ENCODE measurements at regions not wholly inside any gene's neighbourhood (a gene's known extent, or its start where the extent isn't known, plus 50 kb on each side); places are given as distances from the start of the nearest gene placed in this dataset.
A peak's percentile ranks its signal among the peaks of the same experiment; 100 is the strongest.
"Not testable (repeated sequence)": the region's sequence is repeated elsewhere in the genome, so short reads cannot be mapped to it uniquely, and the experiment has no call there.

DNA sequence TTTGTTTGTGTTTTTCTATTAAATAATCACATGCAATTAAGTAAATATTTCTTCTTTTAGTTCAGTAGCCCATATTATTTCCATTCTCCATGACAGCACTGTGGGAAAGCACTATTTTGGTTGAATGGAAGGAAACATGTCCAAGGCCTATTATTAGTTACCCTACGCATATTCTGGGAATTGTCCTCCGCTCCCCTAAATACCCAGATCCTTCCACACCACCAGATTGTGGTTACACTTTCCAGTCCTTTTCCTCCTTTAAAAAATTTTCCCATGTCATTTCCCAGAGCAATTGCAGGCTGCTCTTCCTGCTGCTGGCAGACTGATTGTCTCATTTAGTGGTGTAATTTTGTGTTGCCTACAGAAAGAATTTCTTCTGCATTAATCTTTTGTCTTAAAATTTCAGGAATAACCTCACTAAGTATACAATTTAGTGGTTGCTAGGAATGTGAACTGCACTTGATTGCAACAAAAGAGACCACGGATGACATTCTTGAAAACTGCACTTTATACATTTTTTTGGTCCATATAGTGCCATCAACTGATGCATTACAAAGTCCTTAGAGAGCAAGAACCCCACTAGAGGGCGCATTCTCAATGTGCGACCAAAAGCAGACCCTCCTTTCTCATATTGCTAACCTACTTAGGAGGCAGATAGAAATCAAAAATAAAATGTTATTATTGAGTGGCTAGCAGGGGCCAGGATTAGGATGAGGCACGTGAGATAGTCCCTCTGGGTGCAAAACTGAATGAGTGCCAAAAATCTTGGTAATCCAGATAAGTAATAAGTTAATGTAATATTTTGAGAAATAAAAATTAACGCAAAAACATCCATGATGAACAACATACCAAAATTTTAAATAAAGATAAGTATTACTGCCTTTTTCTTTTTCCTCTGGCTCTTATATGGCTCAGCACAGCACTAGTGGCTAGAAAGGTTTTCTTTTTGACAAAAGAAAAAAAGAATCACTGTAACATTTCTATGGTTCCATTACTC is 98.8 kb upstream of the IQCM start:
- BruUV-seq (replicated peaks) = no TSS peak
- no peak overlapping the region for H3K4me2 ChIP-seq
- no peaks in the 10 kb centered on the region for H3K36me3 ChIP-seq (ENCODE audit: low read depth)
- intact Hi-C loops (cut with micrococcal nuclease; ENCODE audit: unreplicated experiment) = loop anchor here (10.0 kb wide), 1 partner anchor 330 kb away; no protein-coding TSS in a partner anchor
- peak in 1 of 2 experiments; percentile 37 for DNase-seq
- CTCF ChIA-PET = no interaction called here
- POLR2A ChIA-PET (ENCODE audit: unreplicated experiment) = no interaction called here
- TF ChIP-seq EZH2 (IDR thresholded peaks at IDR 0.05; ENCODE audit: low read depth) = no peak
- TF ChIP-seq, protein P1, sequence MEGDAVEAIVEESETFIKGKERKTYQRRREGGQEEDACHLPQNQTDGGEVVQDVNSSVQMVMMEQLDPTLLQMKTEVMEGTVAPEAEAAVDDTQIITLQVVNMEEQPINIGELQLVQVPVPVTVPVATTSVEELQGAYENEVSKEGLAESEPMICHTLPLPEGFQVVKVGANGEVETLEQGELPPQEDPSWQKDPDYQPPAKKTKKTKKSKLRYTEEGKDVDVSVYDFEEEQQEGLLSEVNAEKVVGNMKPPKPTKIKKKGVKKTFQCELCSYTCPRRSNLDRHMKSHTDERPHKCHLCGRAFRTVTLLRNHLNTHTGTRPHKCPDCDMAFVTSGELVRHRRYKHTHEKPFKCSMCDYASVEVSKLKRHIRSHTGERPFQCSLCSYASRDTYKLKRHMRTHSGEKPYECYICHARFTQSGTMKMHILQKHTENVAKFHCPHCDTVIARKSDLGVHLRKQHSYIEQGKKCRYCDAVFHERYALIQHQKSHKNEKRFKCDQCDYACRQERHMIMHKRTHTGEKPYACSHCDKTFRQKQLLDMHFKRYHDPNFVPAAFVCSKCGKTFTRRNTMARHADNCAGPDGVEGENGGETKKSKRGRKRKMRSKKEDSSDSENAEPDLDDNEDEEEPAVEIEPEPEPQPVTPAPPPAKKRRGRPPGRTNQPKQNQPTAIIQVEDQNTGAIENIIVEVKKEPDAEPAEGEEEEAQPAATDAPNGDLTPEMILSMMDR (conservative IDR thresholded peaks at IDR 0.05) = peak; percentile 78
- no peak overlapping the region for H3K4me3 ChIP-seq
- no peaks in the 10 kb centered on the region for H3K4me1 ChIP-seq (replicated peaks; ENCODE audit: insufficient read depth)
- H3K27ac ChIP-seq = no peak overlapping the region
- no peaks in the 10 kb centered on the region for H3F3A ChIP-seq (ENCODE audit: insufficient read depth, low read depth)
- no peaks in the 10 kb centered on the region for H3K9me3 ChIP-seq (ENCODE audit: insufficient read depth, low read depth)
- no peaks in the 10 kb centered on the region for H3K27me3 ChIP-seq (ENCODE audit: insufficient read depth, low read depth)
- H4K20me1 ChIP-seq (ENCODE audit: insufficient read depth) = no peaks in the 10 kb centered on the region
- no peaks in the 10 kb centered on the region for H3K79me2 ChIP-seq (ENCODE audit: low read depth)
- H2AFZ ChIP-seq = no peak overlapping the region
- H3K9me2 ChIP-seq (ENCODE audit: insufficient read depth) = no peaks in the 10 kb centered on the region

DNA sequence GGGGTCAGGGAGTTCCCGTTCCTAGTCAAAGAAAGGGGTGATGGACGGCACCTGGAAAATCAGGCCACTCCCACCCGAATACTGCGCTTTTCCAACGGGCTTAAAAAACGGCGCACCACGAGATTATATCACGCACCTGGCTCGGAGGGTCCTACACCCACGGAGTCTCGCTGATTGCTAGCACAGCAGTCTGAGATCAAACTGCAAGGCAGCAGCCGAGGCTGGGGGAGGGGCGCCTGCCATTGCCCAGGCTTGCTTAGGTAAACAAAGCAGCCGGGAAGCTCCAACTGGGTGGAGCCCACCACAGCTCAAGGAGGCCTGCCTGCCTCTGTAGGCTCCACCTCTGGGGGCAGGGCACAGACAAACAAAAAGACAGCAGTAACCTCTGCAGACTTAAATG is 100.1 kb upstream of the IQCM start:
- H3K4me3 ChIP-seq; DNase-seq; H3F3A ChIP-seq (ENCODE audit: insufficient read depth, low read depth); H3K4me2 ChIP-seq; H4K20me1 ChIP-seq (ENCODE audit: insufficient read depth); H3K27ac ChIP-seq; POLR2A ChIA-PET (ENCODE audit: unreplicated experiment); H3K36me3 ChIP-seq (ENCODE audit: low read depth); H2AFZ ChIP-seq; H3K27me3 ChIP-seq (ENCODE audit: insufficient read depth, low read depth); CTCF ChIA-PET; H3K9me2 ChIP-seq (ENCODE audit: insufficient read depth); H3K9me3 ChIP-seq (ENCODE audit: insufficient read depth, low read depth); H3K4me1 ChIP-seq (replicated peaks; ENCODE audit: insufficient read depth); BruUV-seq (replicated peaks); H3K79me2 ChIP-seq (ENCODE audit: low read depth): not testable (repeated sequence)
- intact Hi-C loops (cut with micrococcal nuclease; ENCODE audit: unreplicated experiment) = loop anchor here (10.0 kb wide), 1 partner anchor 329 kb away; no protein-coding TSS in a partner anchor

DNA sequence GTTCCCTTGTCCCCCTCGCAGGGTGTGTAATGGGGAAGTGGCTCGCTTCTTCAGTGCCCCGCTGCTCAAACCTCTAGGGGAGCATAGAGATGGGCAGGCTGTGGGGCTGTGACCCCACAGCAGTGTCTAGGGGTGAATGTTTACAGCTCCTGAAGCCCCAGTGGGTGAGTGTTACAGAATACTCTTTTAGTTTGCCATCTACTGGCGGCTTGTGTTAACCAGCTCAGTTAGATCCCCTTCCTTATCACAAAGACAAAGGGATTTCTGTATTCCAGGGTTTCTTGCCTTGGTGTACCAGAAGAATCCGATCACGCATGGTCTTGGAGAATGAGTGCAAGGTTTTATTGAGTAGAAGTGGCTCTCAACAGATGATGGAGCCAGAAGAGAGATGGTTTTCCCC is 108.1 kb upstream of the IQCM start:
- CTCF ChIA-PET = interaction anchor here (0.6 kb wide), 1 partner anchor 283 kb away, joined by 3 read pairs; no protein-coding TSS in a partner anchor
- H3K27me3 ChIP-seq (ENCODE audit: insufficient read depth, low read depth) = no peaks in the 10 kb centered on the region
- BruUV-seq (replicated peaks) = no TSS peak
- H3K79me2 ChIP-seq (ENCODE audit: low read depth) = no peaks in the 10 kb centered on the region
- no peaks in the 10 kb centered on the region for H4K20me1 ChIP-seq (ENCODE audit: insufficient read depth)
- TF ChIP-seq, protein P1 (conservative IDR thresholded peaks at IDR 0.05) = no peak
- no peak for TF ChIP-seq EZH2 (IDR thresholded peaks at IDR 0.05; ENCODE audit: low read depth)
- POLR2A ChIA-PET (ENCODE audit: unreplicated experiment) = no interaction called here
- no peak overlapping the region for H3K27ac ChIP-seq
- H3K4me3 ChIP-seq = no peak overlapping the region
- no peaks in the 10 kb centered on the region for H3F3A ChIP-seq (ENCODE audit: insufficient read depth, low read depth)
- intact Hi-C loops (cut with micrococcal nuclease; ENCODE audit: unreplicated experiment) = no loop called here
- H3K9me3 ChIP-seq (ENCODE audit: insufficient read depth, low read depth) = no peaks in the 10 kb centered on the region
- H3K4me2 ChIP-seq = no peak overlapping the region
- H2AFZ ChIP-seq = no peak overlapping the region
- H3K36me3 ChIP-seq (ENCODE audit: low read depth) = no peaks in the 10 kb centered on the region
- no peak for DNase-seq
- H3K9me2 ChIP-seq (ENCODE audit: insufficient read depth) = no peaks in the 10 kb centered on the region
- no peaks in the 10 kb centered on the region for H3K4me1 ChIP-seq (replicated peaks; ENCODE audit: insufficient read depth)
